ENCODE measurements at regions not wholly inside any gene's neighbourhood (a gene's known extent, or its start where the extent isn't known, plus 50 kb on each side); places are given as distances from the start of the nearest gene placed in this dataset.

DNA sequence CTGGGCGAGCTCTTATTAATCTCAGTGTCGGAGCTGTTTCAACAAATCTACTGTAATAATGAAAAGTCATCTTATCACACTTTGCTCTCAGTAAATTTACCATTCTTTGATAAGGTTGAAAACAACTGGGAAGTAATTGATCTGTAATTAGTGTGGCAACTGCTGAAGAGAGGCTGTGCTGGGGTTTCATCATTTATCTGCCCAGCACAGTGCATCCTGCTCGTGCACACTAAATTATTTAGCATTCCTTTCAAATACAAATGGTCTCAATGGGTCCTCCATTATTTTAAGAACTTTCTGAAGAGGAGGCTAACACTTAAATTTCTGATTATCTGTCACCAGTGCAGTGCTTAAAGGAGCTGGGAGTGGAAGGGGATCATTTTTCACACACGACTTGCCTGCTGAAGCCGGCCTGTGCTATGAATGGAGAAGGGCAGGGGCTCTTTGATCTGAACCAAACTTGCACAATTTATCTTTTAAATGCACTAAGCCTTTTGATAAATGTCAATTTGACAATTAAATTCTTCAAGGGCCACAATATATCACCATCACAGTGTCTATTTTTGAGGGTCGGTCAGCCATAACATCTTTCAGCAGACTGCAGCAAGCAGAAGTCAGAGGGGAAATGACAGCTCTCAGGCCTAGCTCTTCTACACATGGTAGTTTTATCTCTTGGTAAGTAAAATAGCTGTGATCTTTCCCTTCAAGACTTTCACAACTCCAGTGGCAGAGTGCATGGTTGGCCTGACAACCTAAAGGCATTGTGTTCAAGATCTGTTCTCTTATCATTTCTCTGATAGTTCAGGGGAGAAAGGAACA lies 106.4 kb upstream of the EFNA5 start:
- TF ChIP-seq, protein P1, sequence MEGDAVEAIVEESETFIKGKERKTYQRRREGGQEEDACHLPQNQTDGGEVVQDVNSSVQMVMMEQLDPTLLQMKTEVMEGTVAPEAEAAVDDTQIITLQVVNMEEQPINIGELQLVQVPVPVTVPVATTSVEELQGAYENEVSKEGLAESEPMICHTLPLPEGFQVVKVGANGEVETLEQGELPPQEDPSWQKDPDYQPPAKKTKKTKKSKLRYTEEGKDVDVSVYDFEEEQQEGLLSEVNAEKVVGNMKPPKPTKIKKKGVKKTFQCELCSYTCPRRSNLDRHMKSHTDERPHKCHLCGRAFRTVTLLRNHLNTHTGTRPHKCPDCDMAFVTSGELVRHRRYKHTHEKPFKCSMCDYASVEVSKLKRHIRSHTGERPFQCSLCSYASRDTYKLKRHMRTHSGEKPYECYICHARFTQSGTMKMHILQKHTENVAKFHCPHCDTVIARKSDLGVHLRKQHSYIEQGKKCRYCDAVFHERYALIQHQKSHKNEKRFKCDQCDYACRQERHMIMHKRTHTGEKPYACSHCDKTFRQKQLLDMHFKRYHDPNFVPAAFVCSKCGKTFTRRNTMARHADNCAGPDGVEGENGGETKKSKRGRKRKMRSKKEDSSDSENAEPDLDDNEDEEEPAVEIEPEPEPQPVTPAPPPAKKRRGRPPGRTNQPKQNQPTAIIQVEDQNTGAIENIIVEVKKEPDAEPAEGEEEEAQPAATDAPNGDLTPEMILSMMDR (IDR thresholded peaks at IDR 0.05; ENCODE audit: unreplicated experiment), result no peak
- H3K9me3 Mint-ChIP-seq (ENCODE audit: unreplicated experiment), result no peaks in the 10 kb centered on the region
- no peak overlapping the region for H3K27ac Mint-ChIP-seq (ENCODE audit: unreplicated experiment)
- peaks cover 5% of the 10 kb centered on the region for H3K27me3 Mint-ChIP-seq (ENCODE audit: unreplicated experiment)
- H3K4me3 Mint-ChIP-seq (ENCODE audit: unreplicated experiment), result no peak overlapping the region
- no peak for DNase-seq (ENCODE audit: low spot score)
- H3K4me1 Mint-ChIP-seq (ENCODE audit: unreplicated experiment), result peaks cover 4% of the 10 kb centered on the region
- H3K36me3 Mint-ChIP-seq (ENCODE audit: low read depth, unreplicated experiment), result no peaks in the 10 kb centered on the region

DNA sequence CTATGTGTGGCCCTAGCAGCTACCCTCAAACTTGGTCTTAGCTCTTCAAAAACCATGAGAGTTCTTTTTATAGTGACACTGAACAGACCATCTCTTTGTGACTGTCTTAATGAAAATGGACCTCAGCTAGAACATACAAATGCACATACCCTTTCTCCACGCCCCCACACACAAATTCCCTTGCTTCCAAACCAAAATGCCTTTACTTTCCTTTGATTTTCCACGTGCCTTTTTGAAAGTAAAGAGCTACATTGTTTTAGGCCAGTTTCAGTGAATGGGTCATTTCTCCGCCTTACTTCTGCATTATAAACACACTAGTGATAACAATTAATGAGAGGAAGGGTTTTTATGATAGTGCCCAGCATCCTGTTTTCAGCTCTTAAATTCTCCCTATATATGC lies 105.8 kb upstream of the EFNA5 start:
- DNase-seq (ENCODE audit: low spot score), result no peak
- no peaks in the 10 kb centered on the region for H3K36me3 Mint-ChIP-seq (ENCODE audit: low read depth, unreplicated experiment)
- no peak overlapping the region for H3K27ac Mint-ChIP-seq (ENCODE audit: unreplicated experiment)
- H3K4me1 Mint-ChIP-seq (ENCODE audit: unreplicated experiment), result peaks cover 7% of the 10 kb centered on the region
- peaks cover 5% of the 10 kb centered on the region for H3K27me3 Mint-ChIP-seq (ENCODE audit: unreplicated experiment)
- H3K9me3 Mint-ChIP-seq (ENCODE audit: unreplicated experiment), result no peaks in the 10 kb centered on the region
- TF ChIP-seq, protein P1 (IDR thresholded peaks at IDR 0.05; ENCODE audit: unreplicated experiment), result no peak
- no peak overlapping the region for H3K4me3 Mint-ChIP-seq (ENCODE audit: unreplicated experiment)

DNA sequence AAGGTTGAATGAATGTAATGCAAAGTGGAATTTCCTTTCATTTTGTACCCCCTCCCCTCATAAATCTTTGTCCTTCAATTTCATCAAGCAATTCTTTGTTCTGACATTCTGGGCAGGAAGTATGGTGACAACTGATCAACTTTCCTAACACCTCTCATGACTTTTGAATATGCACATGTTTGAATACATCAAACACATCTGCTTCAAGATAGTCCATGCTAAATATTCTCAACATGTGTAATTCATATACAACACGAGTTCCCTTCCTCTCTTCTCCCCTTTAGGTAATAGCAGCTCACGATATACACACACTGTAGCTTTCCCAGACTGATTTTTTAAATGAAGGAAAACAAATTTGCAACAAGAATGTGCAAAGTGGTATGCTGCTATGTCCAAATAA lies 103.6 kb upstream of the EFNA5 start:
- Mint-ChIP-seq H3K4me3 (ENCODE audit: unreplicated experiment) (no peak overlapping the region), H3K27me3 (ENCODE audit: unreplicated experiment) (peaks cover 5% of the 10 kb centered on the region), H3K4me1 (ENCODE audit: unreplicated experiment) (peaks cover 7% of the 10 kb centered on the region)

DNA sequence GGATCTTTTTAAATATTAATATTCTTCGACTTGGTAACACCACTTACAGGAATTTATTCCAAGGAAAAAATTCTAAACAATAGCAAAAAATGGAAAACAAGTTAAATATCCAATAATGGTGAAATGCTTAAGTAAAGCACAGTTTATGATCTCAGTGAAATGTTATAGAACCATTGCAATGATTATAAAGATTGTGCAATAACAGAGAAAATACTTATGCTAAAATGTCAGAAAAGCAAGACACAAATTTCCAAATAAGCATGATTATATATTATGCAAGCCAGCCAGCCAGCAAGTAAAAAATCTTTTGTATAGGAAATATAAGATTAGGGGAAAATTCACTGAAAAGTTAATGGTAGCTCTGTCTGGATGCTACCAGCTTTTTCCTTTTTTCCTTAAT lies 102.7 kb upstream of the EFNA5 start:
- H3K4me1 Mint-ChIP-seq (ENCODE audit: unreplicated experiment), result peaks cover 7% of the 10 kb centered on the region
- TF ChIP-seq, protein P1 (IDR thresholded peaks at IDR 0.05; ENCODE audit: unreplicated experiment), result no peak
- no peaks in the 10 kb centered on the region for H3K36me3 Mint-ChIP-seq (ENCODE audit: low read depth, unreplicated experiment)
- H3K4me3 Mint-ChIP-seq (ENCODE audit: unreplicated experiment), result no peak overlapping the region
- H3K27ac Mint-ChIP-seq (ENCODE audit: unreplicated experiment), result no peak overlapping the region
- DNase-seq (ENCODE audit: low spot score), result no peak
- H3K27me3 Mint-ChIP-seq (ENCODE audit: unreplicated experiment), result peaks cover 5% of the 10 kb centered on the region
- no peaks in the 10 kb centered on the region for H3K9me3 Mint-ChIP-seq (ENCODE audit: unreplicated experiment)

More for the DNA sequence above, 103.6 kb upstream of the EFNA5 start:
- no peak for DNase-seq (ENCODE audit: low spot score)
- TF ChIP-seq, protein P1 (IDR thresholded peaks at IDR 0.05; ENCODE audit: unreplicated experiment), result no peak
- Mint-ChIP-seq H3K9me3 (ENCODE audit: unreplicated experiment) (no peaks in the 10 kb centered on the region), H3K36me3 (ENCODE audit: low read depth, unreplicated experiment) (no peaks in the 10 kb centered on the region), H3K27ac (ENCODE audit: unreplicated experiment) (no peak overlapping the region)
